Osteocyte (in vitro differentiated cells): ENCODE measurements at regions not wholly inside any gene's neighbourhood (a gene's known extent, or its start where the extent isn't known, plus 50 kb on each side); places are given as distances from the start of the nearest gene placed in this dataset.

Experiments used
- DNase-seq: peaks from one replicate; pipeline ENCODE4 v3.0.0; 2021; ENCODE audit warnings: mixed read lengths; ENCODE audit not compliant: unreplicated experiment; ENCODE audit errors: extremely low spot score
- H3K27ac Mint-ChIP-seq: one replicate; pipeline ENCODE4 v1.8.0; 2021; ENCODE audit warnings: mild to moderate bottlenecking, mixed read lengths; ENCODE audit not compliant: unreplicated experiment
- H3K27me3 Mint-ChIP-seq: one replicate; pipeline ENCODE4 v1.8.0; 2021; ENCODE audit warnings: mixed read lengths; ENCODE audit not compliant: unreplicated experiment
- H3K36me3 Mint-ChIP-seq: one replicate; pipeline ENCODE4 v1.8.0; 2021; ENCODE audit warnings: mixed read lengths; ENCODE audit not compliant: unreplicated experiment
- H3K4me1 Mint-ChIP-seq: one replicate; pipeline ENCODE4 v1.8.0; 2021; ENCODE audit warnings: mixed read lengths; ENCODE audit not compliant: unreplicated experiment
- H3K4me3 Mint-ChIP-seq: one replicate; pipeline ENCODE4 v1.8.0; 2021; ENCODE audit warnings: mild to moderate bottlenecking, moderate library complexity, mixed read lengths; ENCODE audit not compliant: unreplicated experiment
- H3K9me3 Mint-ChIP-seq: one replicate; pipeline ENCODE4 v1.8.0; 2021; ENCODE audit warnings: mixed read lengths; ENCODE audit not compliant: unreplicated experiment
- TF ChIP-seq, protein P1 (sequence below): fragments of 200-600 bp; sonication (generic); IDR thresholded peaks from 2 replicates; pipeline ENCODE4 v1.5.0; 2021; ENCODE audit warnings: antibody characterized with exemption, mild to moderate bottlenecking, moderate library complexity

DNA sequence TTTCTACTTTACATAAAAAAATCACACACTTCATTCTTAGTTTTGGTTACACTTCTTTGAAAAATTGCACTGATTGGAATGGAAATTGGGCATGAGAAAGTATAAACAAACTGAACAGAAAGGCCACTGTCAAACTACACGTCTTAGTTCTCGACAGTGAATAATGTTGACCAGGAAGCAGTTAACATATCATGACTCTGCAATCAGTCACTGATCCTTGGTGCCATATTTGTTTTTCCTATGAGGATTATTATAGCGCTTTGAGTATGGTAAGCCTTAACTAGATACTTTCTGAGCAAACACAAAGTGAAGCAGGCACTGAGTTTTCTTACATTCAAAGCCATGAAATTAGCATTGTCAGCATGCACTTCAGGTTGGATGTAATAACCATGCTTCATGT, 495.1 kb upstream of the ANKRD30A start:
- H3K27ac Mint-ChIP-seq: no peak overlapping the region
- DNase-seq: no peak
- peaks cover 2% of the 10 kb centered on the region for H3K36me3 Mint-ChIP-seq
- H3K4me3 Mint-ChIP-seq: no peak overlapping the region
- H3K4me1 Mint-ChIP-seq: peaks cover 12% of the 10 kb centered on the region
- TF ChIP-seq, protein P1, sequence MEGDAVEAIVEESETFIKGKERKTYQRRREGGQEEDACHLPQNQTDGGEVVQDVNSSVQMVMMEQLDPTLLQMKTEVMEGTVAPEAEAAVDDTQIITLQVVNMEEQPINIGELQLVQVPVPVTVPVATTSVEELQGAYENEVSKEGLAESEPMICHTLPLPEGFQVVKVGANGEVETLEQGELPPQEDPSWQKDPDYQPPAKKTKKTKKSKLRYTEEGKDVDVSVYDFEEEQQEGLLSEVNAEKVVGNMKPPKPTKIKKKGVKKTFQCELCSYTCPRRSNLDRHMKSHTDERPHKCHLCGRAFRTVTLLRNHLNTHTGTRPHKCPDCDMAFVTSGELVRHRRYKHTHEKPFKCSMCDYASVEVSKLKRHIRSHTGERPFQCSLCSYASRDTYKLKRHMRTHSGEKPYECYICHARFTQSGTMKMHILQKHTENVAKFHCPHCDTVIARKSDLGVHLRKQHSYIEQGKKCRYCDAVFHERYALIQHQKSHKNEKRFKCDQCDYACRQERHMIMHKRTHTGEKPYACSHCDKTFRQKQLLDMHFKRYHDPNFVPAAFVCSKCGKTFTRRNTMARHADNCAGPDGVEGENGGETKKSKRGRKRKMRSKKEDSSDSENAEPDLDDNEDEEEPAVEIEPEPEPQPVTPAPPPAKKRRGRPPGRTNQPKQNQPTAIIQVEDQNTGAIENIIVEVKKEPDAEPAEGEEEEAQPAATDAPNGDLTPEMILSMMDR: no peak
- H3K9me3 Mint-ChIP-seq: peaks cover 3% of the 10 kb centered on the region
- H3K27me3 Mint-ChIP-seq: no peaks in the 10 kb centered on the region

DNA sequence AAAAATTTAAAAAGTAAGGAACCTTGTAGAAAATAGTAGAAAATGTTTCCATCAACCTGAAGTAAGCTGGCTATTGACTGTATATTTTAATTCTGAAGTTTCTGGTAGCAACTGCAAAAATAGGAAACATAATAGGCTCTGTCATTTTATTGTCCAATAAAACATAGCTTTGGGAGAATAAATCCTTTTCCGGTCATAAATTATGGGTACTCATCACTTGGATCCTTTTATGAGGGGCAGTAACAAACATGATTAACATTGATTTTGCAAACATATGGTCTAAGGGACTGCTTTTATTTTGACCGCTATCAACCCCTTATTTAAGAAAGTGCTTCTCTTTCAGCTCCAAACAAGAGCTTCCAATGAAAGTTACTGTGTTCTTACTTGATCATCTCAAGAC, 495.9 kb upstream of the ANKRD30A start:
- Mint-ChIP-seq H3K4me1 (peaks cover 5% of the 10 kb centered on the region), H3K27ac (no peak overlapping the region), H3K27me3 (no peaks in the 10 kb centered on the region), H3K9me3 (peaks cover 3% of the 10 kb centered on the region), H3K36me3 (peaks cover 2% of the 10 kb centered on the region), H3K4me3 (no peak overlapping the region)
- TF ChIP-seq, protein P1: no peak
- no peak for DNase-seq

DNA sequence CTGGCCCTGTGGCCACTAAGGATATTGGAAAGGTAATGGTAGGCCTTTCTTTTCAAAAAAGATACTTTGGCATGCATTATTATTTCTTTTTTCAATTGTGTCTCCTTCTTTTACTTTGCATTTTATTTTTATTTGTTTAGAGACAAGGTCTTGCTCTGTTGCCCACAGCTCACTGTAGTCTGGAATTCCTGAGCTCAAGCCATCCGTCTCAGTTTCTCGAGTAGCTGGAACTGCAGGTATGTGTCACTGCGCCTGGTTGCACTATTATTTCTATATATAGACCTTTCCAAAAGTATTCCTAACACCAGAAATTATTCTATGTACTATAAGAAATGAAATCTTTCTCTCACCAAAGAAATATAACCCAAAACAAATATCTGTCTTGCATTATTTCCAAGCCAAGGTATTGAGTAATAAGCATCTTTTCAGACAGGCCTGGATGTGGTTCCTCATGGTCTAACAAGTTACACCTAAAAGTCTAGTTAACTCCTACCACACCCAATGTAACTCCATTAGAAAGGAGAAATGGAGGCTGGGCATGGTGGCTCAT, 500.8 kb upstream of the ANKRD30A start:
- Mint-ChIP-seq H3K4me3 (no peak overlapping the region), H3K27ac (no peak overlapping the region), H3K9me3 (peaks cover 3% of the 10 kb centered on the region), H3K27me3 (no peaks in the 10 kb centered on the region), H3K4me1 (no peaks in the 10 kb centered on the region), H3K36me3 (no peaks in the 10 kb centered on the region)
- TF ChIP-seq, protein P1: no peak
- no peak for DNase-seq

DNA sequence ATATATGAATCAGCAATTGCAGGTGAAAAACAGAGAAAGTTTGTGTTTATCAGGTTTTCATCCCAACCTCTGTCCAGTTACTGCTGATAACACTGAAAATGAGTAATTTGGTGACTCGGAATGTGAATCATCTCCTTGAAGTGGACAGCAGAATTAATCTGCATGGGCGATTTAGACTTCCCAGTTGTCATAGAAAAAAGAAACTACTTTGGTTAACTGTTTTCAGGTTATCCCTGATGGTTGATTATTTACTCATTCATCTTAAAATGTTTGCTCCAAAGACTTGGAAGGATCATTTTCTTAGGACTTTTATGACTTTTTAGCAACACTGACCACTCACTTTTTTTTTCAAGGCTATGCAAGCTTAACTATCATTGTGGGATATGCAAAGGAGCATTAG, 504.1 kb upstream of the ANKRD30A start:
- Mint-ChIP-seq H3K36me3 (no peaks in the 10 kb centered on the region), H3K27ac (no peak overlapping the region), H3K4me1 (peaks cover 6% of the 10 kb centered on the region), H3K9me3 (peaks cover 3% of the 10 kb centered on the region), H3K27me3 (no peaks in the 10 kb centered on the region), H3K4me3 (no peak overlapping the region)
- TF ChIP-seq, protein P1: no peak
- DNase-seq: no peak

DNA sequence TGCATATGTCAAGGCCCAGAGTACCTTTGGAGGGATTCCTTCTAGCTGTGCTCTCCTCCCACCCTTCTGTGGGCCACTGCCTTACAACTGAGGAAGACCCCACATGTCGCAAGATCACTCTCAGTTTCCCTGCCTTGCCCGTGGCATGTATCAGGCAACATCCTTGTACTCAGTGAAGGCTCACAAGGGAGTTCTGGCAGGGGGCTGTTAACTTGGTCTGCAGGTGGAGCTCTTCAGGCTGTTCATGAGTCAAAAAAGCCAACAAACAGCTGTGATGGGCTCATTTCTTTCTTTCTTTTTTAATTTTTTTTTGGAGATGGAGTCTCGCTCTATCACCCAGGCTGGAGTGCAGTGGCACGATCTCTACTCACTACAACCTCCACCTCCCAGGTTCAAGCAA, 513.0 kb upstream of the ANKRD30A start:
- Mint-ChIP-seq H3K4me3 (no peak overlapping the region), H3K36me3 (no peaks in the 10 kb centered on the region), H3K27ac (no peak overlapping the region), H3K4me1 (peaks cover 36% of the 10 kb centered on the region), H3K27me3 (no peaks in the 10 kb centered on the region), H3K9me3 (no peaks in the 10 kb centered on the region)
- no peak for DNase-seq
- TF ChIP-seq, protein P1: no peak
